ENCODE measurements at regions not wholly inside any gene's neighbourhood (a gene's known extent, or its start where the extent isn't known, plus 50 kb on each side); places are given as distances from the start of the nearest gene placed in this dataset.

DNA sequence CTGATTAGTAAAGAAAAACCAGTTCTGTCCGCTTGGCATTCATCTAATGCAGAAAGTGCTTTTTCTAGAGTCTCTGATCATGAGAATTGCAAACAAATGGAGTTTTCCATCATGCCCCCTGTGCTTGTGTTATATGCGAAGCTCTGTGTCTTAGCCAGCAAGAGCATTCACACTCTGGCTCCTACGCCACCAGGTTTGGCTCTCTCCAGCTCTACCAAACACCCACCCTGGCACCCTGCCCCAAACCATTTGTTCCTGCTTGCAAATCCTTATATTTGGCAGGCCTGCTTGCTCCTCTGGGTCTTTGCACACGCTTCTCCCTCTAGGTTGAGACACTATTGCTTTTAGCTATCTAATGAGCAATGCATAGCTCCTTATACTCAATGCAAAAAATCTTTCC is 204.1 kb upstream of the CYRIA start:
- 85 to 87% methylated on average over 4 of the region's 4 CpGs for WGBS, 2 donors

DNA sequence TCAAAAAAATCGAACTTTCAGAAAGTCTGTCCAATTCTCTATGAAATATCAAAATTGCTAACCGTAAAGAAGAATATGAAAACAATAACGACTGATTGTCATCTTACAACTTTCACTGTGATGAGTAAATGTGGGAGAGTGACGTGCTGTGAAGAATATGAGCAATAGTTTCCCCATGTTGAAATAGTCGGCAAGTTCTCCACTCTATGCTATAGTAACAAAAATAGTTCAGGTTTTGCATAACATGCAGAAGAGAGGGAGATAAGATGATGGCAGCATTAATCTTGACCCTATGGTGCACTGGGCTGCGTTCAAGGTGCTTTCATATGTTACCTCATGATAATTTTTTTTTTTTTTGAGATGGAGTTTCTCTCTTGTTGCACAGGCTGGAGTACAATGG is 196.8 kb upstream of the CYRIA start:
- DNase-seq (ENCODE audit: low spot score in 2 of 2): no peak
- WGBS, 2 donors: 81 to 87% methylated on average over 6 of the region's 6 CpGs
- no peak overlapping the region for H3K27ac ChIP-seq
- no peaks in the 10 kb centered on the region for H3K27me3 ChIP-seq
- H3K4me1 ChIP-seq: no peaks in the 10 kb centered on the region
- TF ChIP-seq POLR2A (IDR thresholded peaks at IDR 0.05): no peak
- TF ChIP-seq, protein P1, sequence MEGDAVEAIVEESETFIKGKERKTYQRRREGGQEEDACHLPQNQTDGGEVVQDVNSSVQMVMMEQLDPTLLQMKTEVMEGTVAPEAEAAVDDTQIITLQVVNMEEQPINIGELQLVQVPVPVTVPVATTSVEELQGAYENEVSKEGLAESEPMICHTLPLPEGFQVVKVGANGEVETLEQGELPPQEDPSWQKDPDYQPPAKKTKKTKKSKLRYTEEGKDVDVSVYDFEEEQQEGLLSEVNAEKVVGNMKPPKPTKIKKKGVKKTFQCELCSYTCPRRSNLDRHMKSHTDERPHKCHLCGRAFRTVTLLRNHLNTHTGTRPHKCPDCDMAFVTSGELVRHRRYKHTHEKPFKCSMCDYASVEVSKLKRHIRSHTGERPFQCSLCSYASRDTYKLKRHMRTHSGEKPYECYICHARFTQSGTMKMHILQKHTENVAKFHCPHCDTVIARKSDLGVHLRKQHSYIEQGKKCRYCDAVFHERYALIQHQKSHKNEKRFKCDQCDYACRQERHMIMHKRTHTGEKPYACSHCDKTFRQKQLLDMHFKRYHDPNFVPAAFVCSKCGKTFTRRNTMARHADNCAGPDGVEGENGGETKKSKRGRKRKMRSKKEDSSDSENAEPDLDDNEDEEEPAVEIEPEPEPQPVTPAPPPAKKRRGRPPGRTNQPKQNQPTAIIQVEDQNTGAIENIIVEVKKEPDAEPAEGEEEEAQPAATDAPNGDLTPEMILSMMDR (IDR thresholded peaks at IDR 0.05): no peak
- no peak for TF ChIP-seq EP300 (IDR thresholded peaks at IDR 0.05)
- no peaks in the 10 kb centered on the region for H3K9me3 ChIP-seq
- no peaks in the 10 kb centered on the region for H3K36me3 ChIP-seq
- H3K4me3 ChIP-seq: no peak overlapping the region

More for the DNA sequence above, 204.1 kb upstream of the CYRIA start:
- no peaks in the 10 kb centered on the region for H3K4me1 ChIP-seq
- no peak for DNase-seq (ENCODE audit: low spot score in 2 of 2)
- H3K36me3 ChIP-seq: no peaks in the 10 kb centered on the region
- TF ChIP-seq, protein P1 (IDR thresholded peaks at IDR 0.05): no peak
- TF ChIP-seq EP300 (IDR thresholded peaks at IDR 0.05) (no peak), POLR2A (IDR thresholded peaks at IDR 0.05) (no peak)
- H3K4me3 ChIP-seq: no peak overlapping the region
- H3K27me3 ChIP-seq: no peaks in the 10 kb centered on the region
- no peaks in the 10 kb centered on the region for H3K9me3 ChIP-seq
- H3K27ac ChIP-seq: no peak overlapping the region

DNA sequence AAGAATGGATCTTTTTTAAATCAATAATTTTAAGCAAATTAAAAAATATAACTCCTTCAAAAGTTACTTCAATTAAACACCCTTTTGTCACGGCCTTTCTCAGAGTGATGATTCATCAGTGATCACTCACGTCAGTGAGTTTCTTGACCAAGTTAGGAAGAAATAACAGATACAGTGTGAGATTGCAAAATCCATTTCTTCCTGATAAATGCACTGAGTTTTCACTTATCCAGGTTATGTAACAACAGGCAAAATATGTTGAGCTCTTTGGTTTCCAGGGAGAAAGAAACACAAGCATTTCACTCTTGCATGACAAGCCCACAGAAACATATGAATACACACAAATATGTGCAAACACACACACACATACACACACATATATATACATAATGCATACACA is 195.9 kb upstream of the CYRIA start:
- H3K27ac ChIP-seq: no peak overlapping the region
- H3K36me3 ChIP-seq: no peaks in the 10 kb centered on the region
- no peak for DNase-seq (ENCODE audit: low spot score in 2 of 2)
- no peaks in the 10 kb centered on the region for H3K27me3 ChIP-seq
- H3K4me1 ChIP-seq: no peaks in the 10 kb centered on the region
- TF ChIP-seq, protein P1 (IDR thresholded peaks at IDR 0.05): no peak
- TF ChIP-seq EP300 (IDR thresholded peaks at IDR 0.05) (no peak), POLR2A (IDR thresholded peaks at IDR 0.05) (no peak)
- WGBS, 2 donors: 38 to 40% methylated on average over 2 of the region's 2 CpGs
- H3K4me3 ChIP-seq: no peak overlapping the region
- no peaks in the 10 kb centered on the region for H3K9me3 ChIP-seq

- Histone ChIP-seq H3K9me3 (no peaks in the 10 kb centered on the region), H3K4me1 (no peaks in the 10 kb centered on the region), H3K27me3 (no peaks in the 10 kb centered on the region), H3K27ac (no peak overlapping the region), H3K36me3 (no peaks in the 10 kb centered on the region), H3K4me3 (no peak overlapping the region)
- TF ChIP-seq EP300 (IDR thresholded peaks at IDR 0.05): no peak
- no peak for TF ChIP-seq POLR2A (IDR thresholded peaks at IDR 0.05)
- TF ChIP-seq, protein P1 (IDR thresholded peaks at IDR 0.05): no peak
- 32 to 33% methylated on average over 1 of the region's 1 CpG for WGBS, 2 donors
- no peak for DNase-seq (ENCODE audit: low spot score in 2 of 2)
Measured at GRCh38 chr2:16861111-16861510, 195.5 kb upstream of the CYRIA start.

GRCh38 chr2:16860627-16861026 is 195.0 kb upstream of the CYRIA start:
- H3K4me1 ChIP-seq: no peaks in the 10 kb centered on the region

More at GRCh38 chr2:16860627-16861026, 195.0 kb upstream of the CYRIA start:
- H3K27ac ChIP-seq: no peak overlapping the region
- no peaks in the 10 kb centered on the region for H3K9me3 ChIP-seq
- WGBS, 2 donors: 90 to 96% methylated on average over 1 of the region's 1 CpG
- no peak overlapping the region for H3K4me3 ChIP-seq
- H3K36me3 ChIP-seq: no peaks in the 10 kb centered on the region
- H3K27me3 ChIP-seq: no peaks in the 10 kb centered on the region
- TF ChIP-seq EP300 (IDR thresholded peaks at IDR 0.05) (no peak), POLR2A (IDR thresholded peaks at IDR 0.05) (no peak)
- TF ChIP-seq, protein P1 (IDR thresholded peaks at IDR 0.05): no peak
- no peak for DNase-seq (ENCODE audit: low spot score in 2 of 2)
